ENCODE measurements at regions not wholly inside any gene's neighbourhood (a gene's known extent, or its start where the extent isn't known, plus 50 kb on each side); places are given as distances from the start of the nearest gene placed in this dataset.

DNA sequence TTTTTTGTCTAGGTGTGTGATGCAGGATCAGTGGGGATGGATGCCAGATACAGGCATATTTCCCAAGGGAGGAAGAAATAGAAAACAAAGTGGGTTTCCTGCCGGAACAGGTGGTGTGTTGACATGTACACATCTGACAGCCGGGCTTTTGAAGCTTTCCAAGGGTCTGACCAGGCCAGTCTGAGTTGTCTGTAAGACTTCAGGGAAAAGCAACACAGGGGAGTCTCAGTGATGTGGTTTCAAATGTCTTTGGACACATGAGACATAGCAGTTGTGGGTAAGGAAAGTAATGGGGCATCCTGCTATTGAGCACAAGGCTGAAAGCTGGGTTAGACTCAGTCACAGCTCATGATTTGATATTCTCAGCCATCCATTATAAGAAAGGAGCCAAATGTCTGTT lies 274.9 kb downstream of the PIK3R1 start:
- no peak for DNase-seq

DNA sequence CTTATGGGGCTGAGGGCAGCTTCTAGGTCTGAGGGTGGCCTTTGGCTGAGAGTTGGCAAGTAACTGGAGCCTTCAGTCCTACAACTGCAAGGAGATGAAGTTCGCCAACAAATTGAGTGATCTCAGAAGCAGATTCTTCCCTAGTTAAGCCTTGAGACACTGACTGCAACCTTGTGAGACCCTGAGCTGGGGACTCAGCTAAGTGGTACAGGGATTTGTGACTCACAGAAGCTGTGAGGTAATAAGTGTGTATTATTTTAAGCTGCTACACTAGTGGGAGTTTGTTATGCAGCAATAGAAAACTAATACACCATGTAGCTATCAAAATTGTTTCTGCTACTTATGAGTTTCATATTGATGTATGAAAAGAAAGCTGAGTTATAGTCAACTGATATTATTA lies 279.2 kb downstream of the PIK3R1 start:
- no peak for DNase-seq

DNA sequence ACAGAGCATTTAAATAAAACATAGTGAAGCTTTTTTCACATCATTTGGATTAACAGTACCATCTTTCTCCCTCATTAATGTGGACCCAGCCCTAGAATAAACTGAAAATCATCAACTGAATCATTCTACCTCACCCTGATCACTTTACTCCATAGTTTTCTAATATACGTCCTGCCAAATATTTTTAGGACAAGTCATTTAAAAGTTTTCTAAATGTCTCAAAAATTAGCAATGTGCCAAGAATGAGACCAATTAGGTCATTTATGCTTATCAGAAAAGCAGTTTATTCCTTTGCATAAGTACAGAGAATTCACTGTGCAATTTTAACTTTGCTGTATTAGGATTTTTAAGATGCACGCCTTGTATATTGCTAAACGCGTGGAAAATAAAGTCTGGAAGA lies 284.4 kb downstream of the PIK3R1 start:
- DNase-seq = no peak

DNA sequence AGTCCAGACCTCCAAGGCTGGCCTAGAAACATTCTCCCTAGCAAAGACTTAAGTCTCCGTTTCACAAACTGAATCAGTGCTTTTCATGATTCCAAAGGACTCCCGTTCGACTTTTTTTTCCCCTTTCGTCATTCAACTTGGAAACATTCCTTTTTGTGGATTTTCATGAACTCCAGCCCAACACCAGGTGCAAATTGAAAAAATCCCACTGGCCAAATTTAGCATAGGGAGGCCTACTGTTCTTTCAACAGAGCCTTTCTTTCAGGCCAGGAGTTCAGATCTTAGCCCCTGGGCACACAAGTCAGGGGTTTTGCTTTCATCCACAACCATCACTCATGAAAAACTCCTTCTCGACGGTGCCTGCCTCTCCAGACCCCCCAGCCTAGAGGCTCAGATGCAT lies 285.3 kb downstream of the PIK3R1 start:
- DNase-seq = no peak

DNA sequence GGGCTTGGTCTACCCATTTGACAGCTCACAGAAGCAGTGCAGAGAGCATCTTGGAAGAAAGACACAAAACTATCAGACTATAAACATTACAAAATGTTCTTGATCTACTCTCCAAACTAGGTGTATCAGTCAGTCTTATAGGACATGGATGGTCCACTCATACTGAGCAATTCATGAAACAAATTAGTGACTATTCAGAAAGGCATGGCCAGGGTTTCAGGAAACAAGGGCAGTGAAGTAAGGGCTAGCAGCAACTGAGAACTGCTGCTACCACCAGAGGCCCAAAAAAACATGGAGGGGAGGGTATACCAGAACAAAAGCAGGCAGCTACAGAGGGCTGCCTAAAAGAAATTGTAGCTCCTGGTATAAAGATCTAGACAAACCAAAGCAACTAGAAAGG lies 287.0 kb downstream of the PIK3R1 start:
- no peak for DNase-seq

DNA sequence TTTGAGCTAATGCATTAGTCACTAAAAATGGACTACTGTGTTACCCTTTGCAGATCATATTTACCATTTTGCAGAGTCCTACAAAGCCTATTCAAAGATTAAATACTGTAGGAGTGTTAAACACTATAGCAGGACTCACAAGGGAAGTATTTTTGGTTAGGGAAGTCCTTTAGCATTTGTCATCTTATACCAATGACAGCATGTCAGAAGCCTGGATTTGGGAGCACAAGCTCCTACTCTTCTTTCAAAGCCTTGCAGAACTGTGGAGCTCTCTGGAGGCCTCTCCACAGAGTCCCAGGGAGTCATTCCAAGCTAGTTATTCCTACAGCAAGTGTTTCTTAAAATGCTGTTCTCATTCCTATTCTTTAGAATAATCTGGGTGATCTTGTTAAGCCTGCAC lies 288.8 kb downstream of the PIK3R1 start:
- DNase-seq = no peak

DNA sequence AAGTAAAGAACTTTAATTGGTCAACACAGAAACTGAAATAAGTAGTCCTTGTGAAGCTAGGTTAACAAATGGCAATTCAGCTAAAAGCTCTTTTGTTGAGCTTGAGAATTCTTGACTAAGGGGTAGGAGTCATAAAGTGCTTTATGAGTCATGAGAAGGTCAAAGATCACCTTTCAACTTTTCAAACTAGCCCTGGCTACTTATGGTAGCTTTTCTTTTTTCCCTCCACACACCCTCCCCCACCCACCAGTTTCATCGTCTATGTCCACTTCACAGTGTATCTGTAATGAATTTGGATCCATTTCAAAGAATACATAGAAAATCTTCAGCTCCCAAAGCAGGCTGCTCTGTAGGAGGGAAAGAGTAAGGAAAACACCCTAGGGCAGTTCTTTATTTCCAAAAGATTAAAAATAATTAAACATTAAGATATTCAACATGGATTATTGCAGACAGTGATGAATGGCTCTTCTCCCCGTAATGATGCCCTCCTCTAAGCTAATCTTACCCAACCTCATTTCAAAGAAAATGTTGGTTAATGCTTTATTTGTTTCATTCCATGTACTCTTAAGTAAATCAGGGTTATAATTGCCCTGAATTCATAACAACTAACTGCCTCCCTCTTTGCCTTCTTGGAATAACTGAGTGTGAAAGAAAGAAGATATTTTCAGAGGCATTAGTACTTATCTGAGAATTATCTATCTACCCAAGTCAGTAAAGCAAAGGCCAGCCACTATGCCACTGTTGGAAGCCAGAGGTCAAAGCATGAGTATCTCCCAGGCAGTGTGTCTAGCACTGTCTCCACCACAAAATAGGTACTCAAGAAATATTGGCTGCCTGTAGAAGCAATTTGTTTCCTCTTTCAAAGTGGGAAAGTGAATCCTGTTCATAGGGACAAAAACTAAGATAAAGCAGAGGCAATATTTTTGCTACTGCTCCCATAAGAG lies 290.6 kb downstream of the PIK3R1 start:
- DNase-seq = no peak

DNA sequence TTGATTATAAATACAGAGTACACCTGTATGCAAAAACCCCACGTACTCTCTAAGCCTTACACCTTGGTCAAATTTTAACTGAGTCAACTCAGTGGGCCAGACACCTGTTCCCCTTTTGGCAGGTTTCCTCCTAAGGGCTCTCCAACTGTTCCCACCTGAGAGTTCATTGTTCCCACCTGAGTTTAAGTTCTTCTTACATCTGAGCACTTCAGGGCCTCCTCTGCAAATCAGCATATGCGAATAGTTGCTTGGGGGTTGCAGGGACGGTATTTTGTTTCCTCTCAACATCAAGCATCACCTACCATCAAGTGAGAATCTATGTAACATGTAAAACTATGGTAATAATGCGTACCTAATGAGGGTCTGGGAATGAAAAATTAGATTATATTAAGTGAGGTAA lies 300.0 kb downstream of the PIK3R1 start:
- DNase-seq = no peak

DNA sequence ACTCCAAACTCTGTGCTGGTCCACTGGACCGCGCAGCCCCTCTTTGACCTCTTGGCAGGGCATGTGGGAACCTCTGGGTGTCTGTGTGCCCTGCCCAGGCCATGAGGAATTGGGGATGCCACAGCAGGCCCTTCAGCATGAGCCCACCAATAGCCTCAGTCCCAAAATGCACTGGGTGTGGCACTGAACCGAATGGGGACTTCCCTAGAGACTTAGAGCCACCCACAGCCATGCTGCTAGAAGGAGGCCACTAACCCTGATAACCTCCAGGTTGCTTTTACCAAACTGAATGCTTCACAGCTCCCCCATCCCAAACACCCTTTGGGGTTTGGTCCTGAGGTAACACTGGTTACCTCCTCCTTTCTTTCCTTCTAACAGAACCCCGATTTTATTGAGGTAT lies 302.7 kb downstream of the PIK3R1 start:
- DNase-seq = no peak

DNA sequence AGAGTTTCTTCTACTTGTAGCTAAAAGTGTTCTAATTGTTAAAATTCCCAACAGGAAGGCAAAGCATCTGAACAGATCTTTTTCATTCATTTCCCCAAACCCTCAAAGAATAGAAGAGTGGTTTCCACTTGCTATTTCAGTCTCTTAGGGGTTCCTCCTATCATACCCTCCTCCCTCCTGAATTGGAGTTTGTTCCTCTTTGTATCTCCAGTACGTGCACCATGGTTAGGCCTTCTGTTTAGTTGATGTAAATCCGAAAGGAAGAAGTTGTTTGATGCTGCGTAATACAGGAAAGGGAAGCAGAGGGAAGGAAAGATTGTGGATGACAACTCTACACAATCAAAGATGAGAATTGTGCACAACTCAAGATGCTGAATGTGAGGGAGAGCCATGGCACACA lies 303.6 kb downstream of the PIK3R1 start:
- no peak for DNase-seq

DNA sequence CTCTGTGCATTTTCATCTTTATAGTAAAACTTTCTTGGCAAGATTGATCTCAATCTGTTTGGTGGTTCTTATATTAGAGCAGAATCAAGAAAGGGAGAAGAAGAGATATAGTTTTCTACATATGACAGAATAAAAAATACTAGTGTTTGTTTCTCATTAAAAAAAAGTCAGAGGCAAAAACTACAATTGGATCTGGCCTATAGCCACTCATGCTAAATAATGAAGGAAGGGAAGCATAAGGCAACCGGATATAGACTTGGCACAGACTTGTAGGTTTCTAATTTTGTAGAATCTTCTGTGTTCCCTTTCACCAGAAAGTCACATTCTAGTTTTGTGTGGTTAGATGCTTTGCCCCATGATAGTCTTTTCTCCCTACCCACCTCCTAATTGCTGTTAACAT lies 306.2 kb downstream of the PIK3R1 start:
- no peak for DNase-seq

DNA sequence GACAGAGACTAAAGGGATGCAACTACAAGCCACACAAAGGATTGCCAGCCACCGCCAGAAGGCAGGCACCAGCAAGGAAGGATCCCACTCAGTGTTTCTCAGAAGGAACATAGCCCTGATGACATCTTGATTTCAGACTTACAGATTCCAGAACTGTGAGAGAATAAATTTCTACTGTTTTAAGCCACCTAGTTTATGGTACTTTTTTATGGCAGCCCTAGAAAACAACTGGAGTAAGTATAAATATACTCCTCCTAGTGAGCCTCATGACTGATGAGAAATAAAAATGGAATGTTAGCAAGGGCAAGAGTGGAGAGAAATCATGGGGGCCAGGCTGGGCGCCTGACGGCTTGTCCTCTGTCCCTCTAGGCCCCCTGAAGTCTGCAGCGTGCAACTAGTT lies 307.3 kb downstream of the PIK3R1 start:
- no peak for DNase-seq

DNA sequence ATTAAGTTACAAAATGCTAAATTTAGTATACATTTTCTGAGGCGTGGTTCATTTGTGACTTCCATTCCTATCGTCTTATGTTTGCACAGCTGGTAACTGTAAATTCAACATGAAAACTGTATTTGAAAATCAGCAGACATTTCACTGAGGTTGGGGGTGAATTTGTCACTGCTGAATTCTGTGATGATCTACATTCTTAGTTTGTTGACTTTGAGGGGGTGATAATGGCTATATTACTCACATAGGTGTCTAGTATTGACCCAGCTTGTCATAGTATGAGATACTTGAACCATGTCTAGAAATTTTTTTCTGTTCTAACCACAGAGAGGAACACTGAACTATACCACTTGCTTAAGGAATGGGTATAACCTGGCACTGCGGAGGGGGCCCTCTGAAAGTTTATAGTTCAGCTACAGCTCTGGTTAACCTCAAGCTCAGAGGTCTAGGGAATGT lies 313.3 kb downstream of the PIK3R1 start:
- no peak for DNase-seq

DNA sequence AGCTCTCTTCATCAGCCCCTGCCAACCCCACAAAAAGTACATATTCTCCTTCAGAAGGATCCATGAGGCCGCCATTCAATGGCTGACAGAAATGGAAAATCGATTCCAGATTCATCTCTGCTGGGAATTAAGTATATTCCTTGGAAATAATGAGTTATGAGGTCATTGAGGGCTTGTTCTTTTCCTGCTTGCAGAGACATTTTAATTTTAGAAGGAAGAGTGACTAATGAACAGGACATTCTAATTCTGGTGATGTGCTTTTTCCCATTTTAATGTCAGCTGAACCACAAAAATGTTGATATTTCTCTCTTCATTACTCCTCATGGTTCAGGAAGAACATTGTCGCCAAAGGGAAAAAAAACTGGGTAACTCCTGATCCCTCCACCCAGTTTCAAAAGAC lies 314.0 kb downstream of the PIK3R1 start:
- no peak for DNase-seq

DNA sequence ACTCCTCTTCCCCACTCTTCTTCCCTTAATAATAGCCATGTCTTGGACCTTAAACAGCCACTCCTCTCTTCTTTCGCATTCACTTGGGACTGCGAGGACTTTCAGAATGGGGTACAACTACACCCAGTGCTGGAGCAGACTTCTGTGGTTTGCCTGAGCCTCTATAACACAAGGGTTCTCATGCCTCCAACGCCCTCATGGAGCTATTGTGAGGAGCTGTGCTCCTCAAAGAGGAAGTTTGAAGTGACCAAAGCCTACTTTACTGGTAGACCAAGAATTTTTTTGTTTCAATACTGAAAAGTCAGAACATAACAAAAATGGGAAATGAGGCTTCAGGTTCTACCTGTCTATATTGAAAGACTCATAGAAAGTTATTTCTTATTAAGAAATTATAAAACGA lies 316.4 kb downstream of the PIK3R1 start:
- DNase-seq = no peak

DNA sequence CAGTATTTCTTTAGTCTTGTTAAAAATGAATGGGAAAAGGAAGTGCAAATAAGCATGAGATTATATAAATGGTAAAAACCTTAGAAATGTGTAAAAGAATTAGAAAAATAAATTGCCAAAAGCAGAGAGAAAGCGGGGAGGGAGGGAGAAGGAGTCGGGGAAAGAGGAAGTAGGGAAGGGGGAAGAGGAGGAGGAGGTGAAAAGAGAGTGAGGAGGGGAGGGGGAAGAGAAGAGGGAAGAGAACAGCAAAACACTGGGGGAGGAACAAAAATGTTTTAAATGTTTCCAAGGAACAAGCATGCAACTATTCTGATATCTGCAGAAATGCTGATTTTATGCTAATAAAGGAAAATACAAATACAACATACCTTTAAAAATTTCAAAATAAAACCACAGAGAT lies 317.5 kb downstream of the PIK3R1 start:
- DNase-seq = no peak

DNA sequence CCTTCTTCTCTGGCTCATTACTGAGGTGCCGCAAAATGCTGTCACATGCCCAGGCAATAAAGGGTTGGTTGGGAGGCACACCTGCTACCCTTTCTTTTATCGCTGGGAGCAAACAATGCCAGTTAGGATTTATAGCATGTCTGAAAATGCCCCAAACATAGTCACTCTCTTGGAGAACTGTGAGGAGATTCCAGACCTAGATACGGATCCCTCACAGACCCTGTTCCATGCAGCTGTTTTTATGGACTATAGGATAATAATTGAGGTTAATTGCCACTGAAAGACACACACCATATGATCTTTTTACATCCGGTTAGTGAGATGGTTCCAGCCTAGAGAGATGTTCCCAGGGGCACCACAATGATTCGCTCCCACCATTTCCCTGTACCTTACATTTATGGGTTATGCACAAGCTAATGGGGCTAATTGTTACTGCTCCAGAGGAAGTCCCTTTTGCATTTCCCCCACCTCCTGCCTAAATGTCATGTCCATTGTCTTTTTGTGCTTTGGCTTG lies 318.1 kb downstream of the PIK3R1 start:
- DNase-seq = no peak

DNA sequence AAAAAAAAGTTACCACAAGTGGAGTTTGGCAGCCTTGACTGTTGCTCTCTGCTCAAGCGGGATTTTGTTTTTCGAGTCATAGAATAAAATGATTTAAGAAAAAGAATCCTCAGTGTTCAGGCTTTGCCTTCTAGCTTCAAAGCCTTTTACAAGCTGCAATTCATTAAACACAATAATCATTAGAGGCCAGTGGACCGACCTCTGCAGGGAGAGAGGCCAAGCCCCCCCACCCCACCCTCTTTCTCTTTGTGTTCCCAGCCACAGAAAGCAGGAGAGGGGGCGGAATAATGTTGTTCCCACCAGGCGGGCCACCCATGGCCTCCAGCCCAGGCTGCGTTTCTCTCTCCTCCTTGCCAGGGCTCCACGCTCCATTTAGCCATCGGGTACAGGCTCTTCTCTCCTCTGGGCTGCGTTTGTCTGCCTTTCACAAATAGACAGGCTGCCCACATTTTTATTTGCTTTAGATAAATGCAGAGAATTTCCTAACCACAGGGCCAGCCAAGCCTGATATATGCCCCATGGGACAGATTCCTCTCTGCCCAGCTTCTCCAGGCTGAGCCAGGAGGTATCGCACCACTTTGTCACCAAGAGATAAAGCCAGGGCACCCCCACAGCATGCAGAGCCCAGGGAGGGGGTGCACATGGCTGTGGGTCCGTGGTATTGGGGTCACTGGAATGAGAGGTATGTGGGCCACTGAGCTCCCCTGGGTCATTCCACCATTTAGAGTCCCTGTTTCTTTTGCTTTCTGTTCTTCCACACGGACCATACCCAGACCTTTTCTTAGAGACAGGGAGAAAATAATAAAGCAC lies 318.8 kb downstream of the PIK3R1 start:
- DNase-seq = no peak

DNA sequence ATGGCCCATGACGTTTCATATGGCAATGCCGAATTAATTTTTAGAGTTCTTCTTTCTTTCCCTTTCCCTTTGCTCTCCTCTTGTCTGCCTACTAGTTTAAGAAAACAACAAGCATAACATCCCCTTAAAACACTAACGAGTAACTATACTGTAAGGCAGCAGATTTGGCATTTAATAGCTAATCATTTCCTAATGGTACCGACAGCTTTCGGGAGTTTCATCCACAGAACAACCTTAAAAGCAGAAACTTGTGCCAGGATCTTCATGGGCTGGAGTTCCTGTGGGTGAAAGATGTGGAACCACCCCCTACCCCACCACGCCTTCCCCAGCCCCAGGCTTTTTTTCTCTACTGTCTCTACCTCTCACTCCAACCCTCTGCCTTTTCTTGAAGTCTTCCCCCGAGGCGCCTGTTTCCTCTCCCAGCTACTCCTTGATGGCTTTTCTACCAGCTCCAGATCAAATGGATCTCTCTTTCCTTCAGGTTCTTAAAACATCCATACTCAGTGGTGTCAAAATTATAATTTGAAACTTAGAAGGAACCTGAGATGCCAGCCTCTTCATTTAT lies 319.5 kb downstream of the PIK3R1 start:
- DNase-seq = no peak

DNA sequence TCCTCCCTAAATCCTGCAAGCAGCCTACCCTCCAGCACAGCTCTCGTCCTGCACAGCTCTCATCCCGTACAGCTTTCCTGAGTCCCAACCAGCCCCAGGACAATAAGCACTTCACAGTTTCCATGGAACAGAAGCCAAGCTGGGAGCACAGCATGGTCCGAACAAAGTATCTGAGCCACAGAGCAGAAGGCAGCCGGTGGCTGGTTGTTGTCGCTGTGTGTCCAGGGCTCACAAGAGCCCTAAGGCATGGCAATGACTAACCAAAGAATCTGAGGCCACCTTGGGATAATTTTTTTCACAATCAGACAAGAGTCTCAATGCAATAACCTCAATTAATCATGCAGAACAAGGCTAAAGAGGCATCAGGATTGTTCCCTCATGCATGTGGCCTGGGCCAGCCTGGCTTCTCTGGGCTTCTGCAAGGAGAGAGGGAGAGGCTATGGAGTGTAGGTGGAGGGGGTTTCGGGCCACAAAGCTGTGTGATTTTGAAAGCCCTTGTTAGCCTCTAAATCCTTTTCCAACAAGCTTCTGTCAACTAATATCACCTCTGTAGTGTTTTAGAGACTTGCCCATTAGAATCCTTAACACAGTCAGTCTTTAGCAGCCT lies 323.4 kb downstream of the PIK3R1 start:
- DNase-seq = no peak

DNA sequence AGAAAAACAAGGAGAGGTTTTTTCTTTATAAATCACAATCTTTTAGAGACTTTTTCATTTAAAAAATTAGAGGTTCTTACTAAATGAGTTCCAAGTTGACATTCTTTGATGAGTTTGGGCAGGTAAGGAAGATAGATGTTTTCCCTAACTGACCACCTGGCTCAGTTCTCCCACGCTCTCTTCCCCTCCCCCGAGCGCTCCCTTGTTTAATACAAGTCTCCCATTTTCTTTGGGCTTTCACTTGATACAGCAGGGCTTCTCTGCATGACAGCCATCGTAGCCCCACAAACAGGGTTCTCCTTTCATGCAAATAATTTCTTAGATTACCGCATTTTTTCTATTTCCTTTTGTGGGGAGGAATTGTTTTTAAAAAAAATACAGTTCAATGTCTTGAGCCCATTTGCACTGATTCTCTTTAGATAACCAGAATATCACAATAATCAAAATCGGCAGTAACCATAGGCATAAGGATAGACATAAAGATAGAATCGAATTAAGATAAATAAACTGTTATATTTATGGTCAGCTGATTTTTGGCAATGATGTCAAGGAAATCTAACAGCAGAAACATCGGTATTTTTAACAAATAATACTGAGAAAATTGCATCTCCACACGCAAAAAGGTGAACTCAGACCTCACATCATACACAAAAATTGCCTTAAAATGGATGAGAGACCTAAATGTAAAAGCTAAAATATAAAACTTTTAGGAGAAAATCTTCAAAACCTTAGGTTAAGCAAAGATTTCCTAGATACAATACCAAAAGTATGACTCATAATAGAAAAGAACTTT lies 325.4 kb downstream of the PIK3R1 start:
- no peak for DNase-seq

DNA sequence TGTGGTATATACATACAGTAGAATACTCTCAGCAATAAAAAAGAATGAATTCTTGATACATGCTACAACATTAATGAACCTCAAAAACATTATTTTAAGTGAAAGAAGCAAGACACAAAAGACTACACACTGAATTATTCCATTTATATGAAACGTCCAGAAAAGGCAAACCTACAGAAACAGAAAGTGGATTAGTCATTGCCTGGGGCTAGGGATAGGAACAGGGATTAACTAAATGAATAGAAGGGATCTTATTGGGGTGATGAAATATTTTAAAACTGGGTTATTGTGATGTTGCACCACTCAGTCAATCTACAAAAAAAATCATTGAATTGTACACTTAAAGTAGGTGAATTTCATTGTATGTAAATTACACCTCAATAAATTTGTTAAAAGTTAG lies 326.7 kb downstream of the PIK3R1 start:
- DNase-seq = no peak

Measured in T-helper 1 cell (primary cell).